HL-60 (cell line): ENCODE measurements at regions not wholly inside any gene's neighbourhood (a gene's known extent, or its start where the extent isn't known, plus 50 kb on each side); places are given as distances from the start of the nearest gene placed in this dataset.

Experiments used
- DNase-seq, 2 experiments: peaks; one replicate each; pipeline ENCODE4 v3.0.0-alpha.2; 2010 to 2020; ENCODE audit warnings: low read depth in 1 of 2, low spot score in 1 of 2
- H3K27ac ChIP-seq: fragments of 250-450 bp; sonication (Bioruptor Pico); replicated peaks from 2 replicates; pipeline ENCODE4 v1.5.1; 2020; ENCODE audit warnings: mild to moderate bottlenecking, moderate library complexity
- H3K27me3 ChIP-seq: fragments of 250-450 bp; sonication (Bioruptor Pico); 2 replicates; pipeline ENCODE4 v1.5.1; 2021; ENCODE audit warnings: mild to moderate bottlenecking, moderate library complexity; ENCODE audit not compliant: insufficient read depth, poor library complexity, severe bottlenecking
- H3K4me3 ChIP-seq: replicated peaks from 2 replicates; pipeline ENCODE4 v1.5.1; 2011; ENCODE audit warnings: mild to moderate bottlenecking, control low read depth, low read length; ENCODE audit not compliant: insufficient read depth
- GABPA ChIP-seq: IDR thresholded peaks from 2 replicates; pipeline ENCODE4 v1.6.1; 2012; ENCODE audit warnings: low read depth
- POLR2AphosphoS5 ChIP-seq: IDR thresholded peaks from 2 replicates; pipeline ENCODE4 v1.6.1; 2012; ENCODE audit warnings: low read depth
- SPI1 ChIP-seq: IDR thresholded peaks from 2 replicates; pipeline ENCODE4 v1.6.1; 2012; ENCODE audit warnings: low read depth, mild to moderate bottlenecking, borderline replicate concordance
- TF ChIP-seq, protein P1 (sequence below): IDR thresholded peaks from one replicate; pipeline ENCODE4 v1.5.1; 2011; ENCODE audit warnings: low read length, control low read depth, inconsistent platforms; ENCODE audit not compliant: insufficient read depth
- TF ChIP-seq, protein P2 (sequence below): IDR thresholded peaks from 2 replicates; pipeline ENCODE4 v1.6.1; 2012; ENCODE audit warnings: low read depth; ENCODE audit not compliant: insufficient replicate concordance

DNA sequence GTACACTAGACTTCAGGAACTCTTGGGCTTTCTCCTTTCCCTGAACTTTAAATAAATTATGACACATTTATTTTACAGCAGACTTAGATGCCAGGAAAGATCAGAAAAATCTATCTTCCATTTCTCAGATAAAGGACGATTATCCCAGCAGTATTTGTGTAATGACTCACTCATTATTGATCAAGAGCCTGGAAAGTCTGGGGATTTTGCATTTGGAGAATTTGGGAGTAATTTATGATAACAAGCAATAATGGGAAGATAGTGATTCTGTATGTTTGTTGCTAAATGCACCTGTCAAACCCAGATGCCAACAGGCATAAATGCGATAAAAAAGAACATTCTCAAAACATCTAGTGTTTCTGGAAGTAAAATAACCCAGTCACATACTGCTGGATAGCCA lies 480.2 kb upstream of the ATP2B1 start:
- no peak for DNase-seq
- Histone ChIP-seq H3K4me3 (no peak overlapping the region), H3K27ac (no peak overlapping the region), H3K27me3 (no peaks in the 10 kb centered on the region)
- TF ChIP-seq GABPA (no peak), SPI1 (no peak), POLR2AphosphoS5 (no peak)
- TF ChIP-seq, protein P1, sequence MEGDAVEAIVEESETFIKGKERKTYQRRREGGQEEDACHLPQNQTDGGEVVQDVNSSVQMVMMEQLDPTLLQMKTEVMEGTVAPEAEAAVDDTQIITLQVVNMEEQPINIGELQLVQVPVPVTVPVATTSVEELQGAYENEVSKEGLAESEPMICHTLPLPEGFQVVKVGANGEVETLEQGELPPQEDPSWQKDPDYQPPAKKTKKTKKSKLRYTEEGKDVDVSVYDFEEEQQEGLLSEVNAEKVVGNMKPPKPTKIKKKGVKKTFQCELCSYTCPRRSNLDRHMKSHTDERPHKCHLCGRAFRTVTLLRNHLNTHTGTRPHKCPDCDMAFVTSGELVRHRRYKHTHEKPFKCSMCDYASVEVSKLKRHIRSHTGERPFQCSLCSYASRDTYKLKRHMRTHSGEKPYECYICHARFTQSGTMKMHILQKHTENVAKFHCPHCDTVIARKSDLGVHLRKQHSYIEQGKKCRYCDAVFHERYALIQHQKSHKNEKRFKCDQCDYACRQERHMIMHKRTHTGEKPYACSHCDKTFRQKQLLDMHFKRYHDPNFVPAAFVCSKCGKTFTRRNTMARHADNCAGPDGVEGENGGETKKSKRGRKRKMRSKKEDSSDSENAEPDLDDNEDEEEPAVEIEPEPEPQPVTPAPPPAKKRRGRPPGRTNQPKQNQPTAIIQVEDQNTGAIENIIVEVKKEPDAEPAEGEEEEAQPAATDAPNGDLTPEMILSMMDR, result no peak
- TF ChIP-seq, protein P2, sequence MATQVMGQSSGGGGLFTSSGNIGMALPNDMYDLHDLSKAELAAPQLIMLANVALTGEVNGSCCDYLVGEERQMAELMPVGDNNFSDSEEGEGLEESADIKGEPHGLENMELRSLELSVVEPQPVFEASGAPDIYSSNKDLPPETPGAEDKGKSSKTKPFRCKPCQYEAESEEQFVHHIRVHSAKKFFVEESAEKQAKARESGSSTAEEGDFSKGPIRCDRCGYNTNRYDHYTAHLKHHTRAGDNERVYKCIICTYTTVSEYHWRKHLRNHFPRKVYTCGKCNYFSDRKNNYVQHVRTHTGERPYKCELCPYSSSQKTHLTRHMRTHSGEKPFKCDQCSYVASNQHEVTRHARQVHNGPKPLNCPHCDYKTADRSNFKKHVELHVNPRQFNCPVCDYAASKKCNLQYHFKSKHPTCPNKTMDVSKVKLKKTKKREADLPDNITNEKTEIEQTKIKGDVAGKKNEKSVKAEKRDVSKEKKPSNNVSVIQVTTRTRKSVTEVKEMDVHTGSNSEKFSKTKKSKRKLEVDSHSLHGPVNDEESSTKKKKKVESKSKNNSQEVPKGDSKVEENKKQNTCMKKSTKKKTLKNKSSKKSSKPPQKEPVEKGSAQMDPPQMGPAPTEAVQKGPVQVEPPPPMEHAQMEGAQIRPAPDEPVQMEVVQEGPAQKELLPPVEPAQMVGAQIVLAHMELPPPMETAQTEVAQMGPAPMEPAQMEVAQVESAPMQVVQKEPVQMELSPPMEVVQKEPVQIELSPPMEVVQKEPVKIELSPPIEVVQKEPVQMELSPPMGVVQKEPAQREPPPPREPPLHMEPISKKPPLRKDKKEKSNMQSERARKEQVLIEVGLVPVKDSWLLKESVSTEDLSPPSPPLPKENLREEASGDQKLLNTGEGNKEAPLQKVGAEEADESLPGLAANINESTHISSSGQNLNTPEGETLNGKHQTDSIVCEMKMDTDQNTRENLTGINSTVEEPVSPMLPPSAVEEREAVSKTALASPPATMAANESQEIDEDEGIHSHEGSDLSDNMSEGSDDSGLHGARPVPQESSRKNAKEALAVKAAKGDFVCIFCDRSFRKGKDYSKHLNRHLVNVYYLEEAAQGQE, result no peak

DNA sequence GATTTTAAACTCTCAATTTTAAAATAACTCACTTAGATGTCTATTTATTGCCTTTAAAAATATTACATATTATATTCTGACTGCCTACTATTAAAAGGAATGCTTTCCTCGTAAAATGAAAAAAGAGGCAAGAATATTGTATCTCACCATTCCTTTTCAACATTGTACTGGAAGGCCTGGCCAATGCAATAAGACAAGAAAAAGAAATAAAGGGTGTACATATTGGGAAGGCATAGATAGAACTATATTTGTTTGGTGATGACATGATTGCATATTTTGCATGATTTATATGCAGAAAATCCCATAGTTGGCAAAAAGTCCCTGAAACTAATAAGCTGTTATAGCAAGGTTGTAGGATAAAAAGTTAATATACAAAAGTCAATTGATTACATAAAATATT lies 474.6 kb upstream of the ATP2B1 start:
- Histone ChIP-seq H3K27ac (no peak overlapping the region), H3K27me3 (no peaks in the 10 kb centered on the region), H3K4me3 (no peak overlapping the region)
- no peak for DNase-seq
- TF ChIP-seq, protein P1, result no peak

DNA sequence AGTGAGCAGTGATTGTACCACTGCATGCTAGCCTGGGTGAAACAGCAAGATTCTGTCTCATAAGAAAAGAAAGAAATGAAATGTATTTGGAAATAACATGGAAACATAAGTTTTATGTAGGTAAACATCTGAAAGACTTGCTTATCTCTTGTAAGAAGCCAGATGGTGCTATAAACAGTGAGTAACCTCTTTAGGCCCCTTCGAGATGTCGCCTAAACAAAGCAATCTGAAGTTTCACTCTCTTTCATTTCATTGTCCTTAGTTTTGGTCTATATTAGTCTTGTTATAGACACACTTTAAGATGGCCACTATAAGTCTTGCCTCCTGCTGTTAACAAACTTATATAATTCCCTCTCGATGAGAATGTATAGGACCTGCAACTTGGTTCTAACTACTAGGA lies 472.6 kb upstream of the ATP2B1 start:
- Histone ChIP-seq H3K27me3 (no peaks in the 10 kb centered on the region), H3K4me3 (no peak overlapping the region), H3K27ac (no peak overlapping the region)
- DNase-seq, result no peak
- TF ChIP-seq, protein P2, result no peak
- TF ChIP-seq SPI1 (no peak), GABPA (no peak), POLR2AphosphoS5 (no peak)
- TF ChIP-seq, protein P1, result no peak

DNA sequence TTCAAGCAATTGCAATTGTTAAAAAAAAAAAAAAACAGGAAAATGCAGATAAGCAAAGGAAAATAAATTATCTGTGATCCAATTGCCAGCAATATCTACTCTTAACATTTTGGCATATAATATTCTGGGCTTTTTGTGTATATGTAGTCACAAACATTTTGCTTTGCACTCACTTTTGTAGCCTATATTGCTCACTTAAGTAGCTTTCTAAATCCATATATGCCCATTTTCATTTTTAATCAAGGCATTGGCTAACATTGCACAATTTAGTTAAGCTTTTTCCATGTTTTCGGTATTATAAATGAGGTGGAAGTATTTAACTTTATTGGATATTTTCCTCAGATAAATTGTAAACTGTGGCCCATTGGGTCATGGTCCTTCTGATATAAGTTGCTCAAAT lies 466.3 kb upstream of the ATP2B1 start:
- Histone ChIP-seq H3K27me3 (no peaks in the 10 kb centered on the region), H3K27ac (no peak overlapping the region), H3K4me3 (no peak overlapping the region)
- DNase-seq, result no peak
- TF ChIP-seq, protein P2, result no peak
- TF ChIP-seq, protein P1, result no peak
- TF ChIP-seq POLR2AphosphoS5 (no peak), SPI1 (no peak), GABPA (no peak)
